NOMO-1 treated with DMSO at 0.1 percent for 48 hours (cell line): ENCODE measurements at regions not wholly inside any gene's neighbourhood (a gene's known extent, or its start where the extent isn't known, plus 50 kb on each side); places are given as distances from the start of the nearest gene placed in this dataset.
A peak's percentile ranks its signal among the peaks of the same experiment; 100 is the strongest.

ENCODE experiments used
- DNase-seq: peaks from one replicate; lab custom pipeline; 2025; ENCODE audit not compliant: unreplicated experiment; lab: John Stamatoyannopoulos, UW

GRCh38 chr5:89499787-89500186 lies 616.8 kb upstream of the MEF2C start:
- no peak for DNase-seq

DNA sequence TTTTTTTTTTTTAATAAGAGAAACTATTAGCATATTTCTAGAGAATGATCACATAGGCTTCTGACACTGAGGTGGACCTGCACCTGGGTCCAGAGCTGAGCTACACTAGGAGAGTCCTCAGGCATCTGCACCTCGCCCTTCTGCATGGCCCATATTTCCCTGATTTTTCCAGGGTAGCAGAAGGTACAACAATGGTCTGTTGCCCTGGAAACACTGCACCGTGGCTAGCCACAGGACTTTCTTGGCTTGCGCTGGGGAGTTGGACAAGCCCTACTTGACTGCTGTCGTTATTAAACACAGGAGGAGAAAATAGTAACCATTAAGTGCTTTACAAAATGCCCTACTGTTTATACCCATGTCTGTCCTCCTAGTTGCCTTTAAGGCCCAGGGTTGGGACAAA lies 615.7 kb upstream of the MEF2C start:
- no peak for DNase-seq

DNA sequence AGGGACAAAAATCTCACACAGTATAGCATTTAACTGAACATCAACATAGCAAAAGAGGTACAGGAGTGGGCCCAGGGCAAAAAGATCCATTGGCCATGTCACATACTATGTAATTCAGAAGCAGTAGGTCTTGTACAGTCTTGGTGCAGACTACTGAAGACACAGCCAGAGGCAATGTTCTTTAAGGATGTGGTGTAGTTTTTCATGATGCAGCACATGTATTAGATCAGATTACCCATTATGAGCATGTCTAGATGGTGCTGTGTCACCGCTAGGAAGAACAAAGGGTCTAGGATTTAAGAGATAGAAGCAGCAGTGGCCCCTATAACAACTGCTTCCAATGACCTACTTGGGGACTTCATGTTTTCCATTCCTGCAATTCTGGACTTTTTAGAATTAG lies 610.4 kb upstream of the MEF2C start:
- no peak for DNase-seq

DNA sequence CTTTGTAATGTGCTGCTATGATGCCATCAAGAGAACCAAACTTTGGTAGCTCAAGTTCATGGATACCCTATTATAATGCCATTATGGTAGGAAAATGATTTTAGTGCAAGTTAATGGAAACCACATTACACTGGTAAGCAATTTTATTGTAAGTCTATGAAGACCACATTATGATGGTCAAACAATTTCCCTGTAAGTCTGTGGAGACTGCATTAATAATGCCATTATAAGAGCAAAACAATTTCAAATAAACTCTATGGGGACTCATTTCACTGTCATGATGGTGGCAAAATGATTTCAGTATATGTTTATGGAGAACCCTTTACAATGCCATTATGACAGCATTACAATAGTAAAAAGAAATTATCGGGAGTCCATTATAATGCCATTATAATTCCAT lies 602.0 kb upstream of the MEF2C start:
- no peak for DNase-seq

GRCh38 chr5:89480406-89481007 lies 597.5 kb upstream of the MEF2C start:
- no peak for DNase-seq

DNA sequence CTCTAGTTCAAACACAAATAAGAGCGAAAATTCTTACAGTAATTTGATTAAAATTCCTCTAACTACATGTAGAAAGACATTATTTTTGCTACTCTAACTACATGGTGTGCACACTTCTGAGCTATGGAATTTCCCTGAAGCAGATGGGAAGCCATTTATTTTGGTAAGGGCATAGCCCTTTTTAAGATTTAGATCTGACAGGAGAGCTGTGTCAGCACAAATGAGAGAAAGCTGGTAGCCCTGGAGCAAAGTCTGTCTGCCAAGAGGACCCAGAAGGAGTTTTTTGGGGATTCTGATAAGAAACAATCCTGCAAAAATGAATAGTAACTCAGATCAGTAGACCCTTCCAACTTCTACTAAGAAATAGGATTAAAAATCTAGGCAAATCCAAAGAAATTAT lies 595.9 kb upstream of the MEF2C start:
- DNase-seq: no peak

DNA sequence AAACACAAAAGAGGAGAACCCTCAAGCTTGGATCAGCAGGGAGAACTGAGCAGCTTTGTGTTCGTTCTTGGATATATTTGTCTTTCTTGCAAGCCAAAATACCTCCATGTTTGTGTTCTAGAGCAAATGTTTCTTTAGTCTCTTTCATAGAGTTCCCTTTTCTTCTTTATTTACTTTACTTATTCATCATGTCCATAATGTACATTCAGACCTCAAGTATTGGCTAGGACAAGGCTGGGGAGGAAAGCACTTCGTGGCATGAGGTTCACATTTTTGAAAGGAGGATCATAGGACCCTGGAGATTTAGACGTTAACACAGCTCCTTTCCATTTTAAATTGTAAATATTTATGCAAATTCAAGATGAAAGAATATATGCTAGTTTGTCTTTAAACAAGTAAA lies 590.2 kb upstream of the MEF2C start:
- DNase-seq: no peak

GRCh38 chr5:89471541-89471940 lies 588.6 kb upstream of the MEF2C start:
- DNase-seq: no peak

GRCh38 chr5:89471115-89471514 lies 588.1 kb upstream of the MEF2C start:
- DNase-seq: no peak

GRCh38 chr5:89470658-89471057 lies 587.7 kb upstream of the MEF2C start:
- no peak for DNase-seq

DNA sequence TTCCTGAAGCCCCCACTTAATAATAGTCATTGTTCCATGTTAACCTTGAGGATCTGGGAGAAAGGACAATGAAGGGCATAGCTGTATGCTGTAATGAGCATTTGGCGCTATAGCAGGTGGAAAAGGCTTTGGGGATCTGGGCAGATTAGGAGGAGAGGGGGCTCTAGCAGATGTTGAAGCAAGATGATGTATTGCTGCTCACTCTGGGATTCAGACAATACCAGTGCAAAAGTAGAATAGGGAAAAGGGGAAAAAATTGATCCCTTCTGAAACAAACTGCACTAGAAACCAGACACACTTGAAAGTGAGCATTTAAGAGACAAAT lies 575.3 kb upstream of the MEF2C start:
- DNase-seq: no peak

- DNase-seq: peak; percentile 85
These were observed 574.7 kb upstream of the MEF2C start for GRCh38 chr5:89457411-89458331.

GRCh38 chr5:89452081-89452480 lies 569.1 kb upstream of the MEF2C start:
- no peak for DNase-seq

GRCh38 chr5:89451263-89451662 lies 568.3 kb upstream of the MEF2C start:
- DNase-seq: no peak

DNA sequence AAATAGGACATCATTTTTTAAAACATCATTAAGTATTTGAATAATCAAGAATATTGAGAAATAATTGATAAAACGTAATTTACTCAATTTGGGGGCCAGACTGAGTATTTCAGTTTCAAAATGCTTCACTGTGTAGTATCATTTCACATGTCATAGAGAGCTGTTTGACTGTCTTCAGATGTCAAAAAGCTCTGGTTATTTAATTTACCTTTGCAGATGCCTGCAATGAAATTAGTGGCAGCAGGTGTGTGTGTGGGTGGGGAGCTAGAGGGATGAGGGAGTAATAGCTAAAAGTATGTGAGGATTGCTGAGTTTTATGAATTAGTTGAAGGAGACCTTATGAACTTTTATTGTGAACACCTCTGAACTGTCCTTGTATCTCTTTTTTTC lies 567.2 kb upstream of the MEF2C start:
- no peak for DNase-seq

GRCh38 chr5:89449392-89450148 lies 566.6 kb upstream of the MEF2C start:
- no peak for DNase-seq

DNA sequence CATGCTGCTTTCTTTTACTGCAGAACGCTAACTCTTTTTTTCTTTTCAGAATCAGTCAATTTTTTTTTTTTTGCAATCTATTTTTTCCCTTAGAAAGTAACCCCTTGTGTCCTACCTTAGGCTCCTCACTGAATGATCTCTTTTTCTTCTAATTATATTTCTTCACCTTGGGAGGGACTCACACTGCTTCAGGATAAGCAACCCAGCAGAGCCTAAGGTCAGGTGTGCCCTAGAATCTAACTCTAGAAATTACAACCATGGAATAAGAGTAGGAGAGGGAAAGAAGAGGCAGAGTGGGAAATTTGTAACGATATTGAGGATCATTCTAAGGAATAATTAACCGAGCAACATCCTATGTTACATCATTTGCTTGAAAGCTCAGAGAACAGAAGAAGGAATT lies 564.0 kb upstream of the MEF2C start:
- DNase-seq: no peak

GRCh38 chr5:89445106-89445745 lies 562.2 kb upstream of the MEF2C start:
- DNase-seq: no peak

GRCh38 chr5:89444088-89444487 lies 561.1 kb upstream of the MEF2C start:
- DNase-seq: peak; percentile 66

GRCh38 chr5:89443508-89443907 lies 560.5 kb upstream of the MEF2C start:
- DNase-seq: no peak

DNA sequence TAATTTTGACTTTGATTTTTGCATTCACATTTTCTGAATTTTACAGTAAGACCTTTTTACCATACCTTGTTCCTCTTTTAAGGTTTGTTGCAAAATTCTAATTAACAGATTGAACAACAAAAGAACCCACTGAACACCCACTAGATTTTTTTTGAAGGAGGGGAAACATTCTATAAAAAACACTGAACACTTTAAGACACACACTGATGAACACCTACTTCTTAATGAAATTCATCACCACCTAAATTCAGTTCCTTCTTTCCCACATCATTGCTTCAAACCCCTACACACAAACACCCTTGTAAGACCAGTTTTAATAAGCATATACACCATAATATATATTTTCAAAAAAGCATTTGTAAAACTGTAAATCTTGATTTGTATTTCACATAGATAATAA lies 559.0 kb upstream of the MEF2C start:
- DNase-seq: peak; percentile 51

- DNase-seq: no peak
These were observed 557.7 kb upstream of the MEF2C start for GRCh38 chr5:89440670-89441069.
